Stimulated activated CD4-positive, alpha-beta T cell treated with anti-CD3 and anti-CD28 coated beads, Interleukin-2, amount 100 ng/mL, for 24 hours (primary cell): ENCODE measurements at regions not wholly inside any gene's neighbourhood (a gene's known extent, or its start where the extent isn't known, plus 50 kb on each side); places are given as distances from the start of the nearest gene placed in this dataset.
A peak's percentile ranks its signal among the peaks of the same experiment; 100 is the strongest.

ENCODE experiments used
- DNase-seq, 2 donors: peaks; one replicate each; pipeline ENCODE4 v3.0.0-alpha.2; 2020

- no peak for DNase-seq
Measured at GRCh38 chr12:132439333-132439904, 50.5 kb upstream of the FBRSL1 start.

GRCh38 chr12:132438726-132439125 lies 51.2 kb upstream of the FBRSL1 start:
- DNase-seq = no peak

DNA sequence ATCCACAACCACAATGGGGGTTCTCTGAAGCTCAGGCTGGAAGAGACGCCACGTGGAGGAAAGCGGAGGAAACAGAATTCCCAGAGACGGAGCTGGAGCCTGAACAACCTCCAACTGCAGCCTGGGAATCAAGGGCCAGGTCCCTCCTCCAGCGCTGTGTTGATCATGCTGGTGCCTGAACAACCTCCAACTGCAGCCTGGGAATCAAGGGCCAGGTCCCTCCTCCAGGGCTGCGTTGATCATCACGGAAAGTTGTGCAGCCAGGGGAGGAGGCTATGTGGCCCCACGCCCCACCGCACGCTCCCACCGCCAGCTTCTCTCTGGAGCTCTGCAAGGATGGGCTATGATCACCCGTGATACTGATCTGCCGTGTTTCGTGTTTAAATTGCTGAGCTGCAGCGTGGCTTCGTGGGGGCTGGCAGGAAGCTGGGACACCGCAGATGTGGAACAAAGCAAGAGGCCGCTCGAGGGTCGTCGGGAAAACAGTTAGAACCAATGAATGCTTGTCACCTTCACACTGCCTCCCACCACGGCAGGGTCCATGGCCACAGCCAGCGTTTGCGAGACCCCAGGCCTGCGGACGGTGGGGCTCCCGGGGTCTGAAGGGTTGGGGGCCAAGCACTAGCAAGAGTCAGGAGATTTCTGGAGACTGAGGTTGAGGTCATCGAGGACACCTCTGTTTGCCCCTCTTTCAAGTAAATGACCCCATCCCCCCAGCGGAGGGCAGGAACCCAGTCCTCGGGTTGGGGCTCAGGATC lies 51.8 kb upstream of the FBRSL1 start:
- DNase-seq = no peak

DNA sequence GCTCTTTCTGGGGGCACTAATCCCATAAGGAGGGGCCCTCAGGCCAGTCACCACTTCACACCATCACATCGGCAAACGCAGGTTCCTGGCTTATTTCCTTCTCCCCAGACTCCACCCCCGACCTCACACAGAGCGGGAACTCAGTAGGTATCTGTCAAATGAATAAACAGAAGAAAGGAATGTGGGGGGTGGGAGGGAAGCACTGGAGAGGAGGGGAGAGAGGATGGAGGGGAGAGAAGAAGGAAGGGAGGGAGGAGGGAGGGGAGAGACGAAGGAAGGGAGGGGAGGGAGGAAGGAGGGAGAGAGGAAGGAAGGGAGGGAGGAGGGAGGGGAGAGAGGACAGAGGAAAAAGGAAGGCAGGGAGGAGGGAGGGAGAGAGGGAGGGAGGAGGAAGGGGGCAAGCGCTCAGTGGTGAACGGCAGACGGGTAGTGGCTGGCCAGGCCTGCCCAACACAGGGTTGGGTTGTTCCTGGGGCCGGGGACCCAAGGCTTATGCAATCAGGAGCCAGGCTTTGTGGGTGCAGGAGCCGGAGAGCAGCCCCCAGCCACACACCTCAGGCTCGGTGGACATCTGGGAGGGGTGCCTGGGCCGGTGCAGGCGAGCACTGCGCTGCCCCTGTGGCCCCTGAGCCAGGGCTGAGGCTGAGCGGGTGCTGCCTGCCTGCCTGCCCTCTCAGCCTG lies 52.6 kb upstream of the FBRSL1 start:
- no peak for DNase-seq

GRCh38 chr12:132436791-132437251 lies 53.1 kb upstream of the FBRSL1 start:
- DNase-seq = no peak

GRCh38 chr12:132435486-132436187 lies 54.3 kb upstream of the FBRSL1 start:
- no peak for DNase-seq

- no peak for DNase-seq
Measured at GRCh38 chr12:132433641-132434395, 56.1 kb upstream of the FBRSL1 start.

DNA sequence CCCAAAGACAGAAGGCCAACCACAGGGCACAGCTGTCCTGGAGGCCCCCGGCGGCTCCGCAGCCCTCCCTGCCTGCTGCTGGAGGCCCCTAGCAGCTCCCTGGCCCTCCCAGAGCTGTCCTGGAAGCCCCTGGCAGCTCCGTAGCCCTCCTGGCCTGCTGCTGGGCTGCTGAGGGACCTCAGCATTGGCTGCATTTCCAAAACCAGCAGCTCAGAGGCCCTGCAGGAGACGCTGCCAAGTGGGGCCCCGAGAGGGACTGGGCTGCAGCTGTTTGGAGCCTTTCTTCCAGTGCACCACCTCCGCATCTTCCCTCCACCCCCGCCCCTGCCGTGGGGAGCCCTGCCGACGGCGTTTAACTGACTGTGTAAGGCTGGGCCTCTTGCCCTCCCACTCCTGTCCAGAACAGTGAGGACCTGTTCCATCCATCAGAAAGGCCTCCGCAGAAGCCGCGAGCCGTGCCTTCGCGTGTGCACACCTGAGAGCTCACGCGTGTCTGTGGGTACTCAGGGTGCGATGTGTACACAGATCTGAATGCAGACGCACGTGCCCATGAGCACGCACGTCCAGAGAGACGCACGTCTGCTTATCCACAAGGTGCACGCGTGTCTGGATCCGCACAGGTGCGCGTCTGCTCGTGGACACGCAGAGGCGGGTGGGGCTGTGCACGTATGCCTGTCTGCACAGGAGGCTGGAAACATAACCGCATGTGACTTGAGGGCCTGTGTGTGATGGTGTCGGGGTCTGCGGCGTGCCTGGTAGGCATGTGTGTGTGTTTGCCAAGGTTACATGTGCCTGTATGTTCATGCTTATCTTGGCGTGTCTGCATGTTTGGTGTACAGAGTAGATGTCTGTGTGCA lies 57.0 kb upstream of the FBRSL1 start:
- no peak for DNase-seq

DNA sequence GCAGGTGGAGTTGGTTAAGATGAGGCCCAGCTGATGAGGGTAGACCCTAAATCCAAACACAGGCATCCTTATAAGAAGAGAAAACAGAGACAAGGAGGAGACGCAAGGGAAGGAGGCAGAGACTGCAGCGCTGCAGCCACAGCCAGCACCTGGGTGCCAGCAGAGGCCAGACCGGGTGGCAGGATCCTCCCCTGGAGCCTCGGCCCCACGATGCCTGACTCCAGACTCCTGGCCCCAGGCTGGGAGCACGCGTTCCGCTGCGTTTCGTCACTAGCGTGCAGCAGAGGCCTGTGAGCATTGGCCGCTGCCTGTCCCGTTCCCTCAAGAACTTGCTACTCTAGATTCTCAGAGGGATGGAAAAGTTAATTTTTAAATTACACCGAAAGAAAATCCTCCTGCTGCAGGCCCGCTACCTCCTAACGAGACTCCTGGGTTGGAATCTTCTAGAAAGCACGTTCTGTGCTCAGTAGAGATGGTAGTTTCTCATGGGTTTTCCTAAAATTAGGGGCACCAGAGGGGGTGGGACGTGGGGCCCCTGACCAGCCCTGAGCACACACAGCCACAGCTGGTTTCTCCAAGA lies 57.7 kb upstream of the FBRSL1 start:
- DNase-seq = no peak

DNA sequence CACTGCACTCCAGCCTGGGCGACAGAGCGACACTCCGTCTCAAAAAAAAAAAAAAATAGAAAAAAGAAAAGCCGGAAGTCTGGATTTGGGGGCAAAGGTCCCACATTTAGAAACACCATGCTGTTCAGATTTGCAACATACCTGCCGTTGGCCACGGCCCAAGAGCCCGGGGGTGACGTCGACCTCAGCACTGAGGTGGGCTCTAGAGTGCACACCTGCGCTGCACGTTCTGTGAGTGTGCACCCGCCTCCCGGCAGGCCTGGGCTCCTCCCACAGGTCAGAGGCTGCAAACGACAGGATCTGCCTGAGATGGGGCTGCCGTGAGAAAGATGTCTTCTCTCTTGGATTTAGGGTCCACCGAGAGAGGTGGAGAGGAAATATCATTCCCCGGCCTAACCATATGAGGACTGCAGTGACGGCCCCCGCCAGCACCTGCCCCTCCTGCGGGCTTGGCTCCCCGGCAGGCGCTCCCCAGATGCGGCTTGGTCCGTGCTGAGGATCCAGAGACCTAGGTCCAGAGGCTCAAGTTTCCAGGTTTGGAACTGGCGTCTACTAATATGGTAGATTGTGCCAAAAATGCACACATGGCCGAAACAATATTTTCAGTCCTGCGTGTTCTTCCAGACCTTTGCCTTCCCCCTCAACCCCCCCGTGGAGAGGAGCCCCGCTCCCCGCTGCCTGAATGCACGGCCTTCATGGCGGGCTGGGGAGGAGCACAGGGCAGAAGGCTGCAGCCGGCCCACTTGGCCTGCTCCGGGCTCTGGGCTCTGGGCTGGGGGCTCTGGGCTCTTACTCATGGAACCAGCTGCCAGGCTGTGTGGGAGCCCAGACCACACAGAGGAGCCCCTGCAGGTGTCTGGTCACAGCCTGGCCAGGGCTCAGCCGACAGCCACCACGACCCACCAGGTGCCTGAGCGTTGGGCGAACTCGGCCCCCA lies 58.8 kb upstream of the FBRSL1 start:
- DNase-seq = no peak

DNA sequence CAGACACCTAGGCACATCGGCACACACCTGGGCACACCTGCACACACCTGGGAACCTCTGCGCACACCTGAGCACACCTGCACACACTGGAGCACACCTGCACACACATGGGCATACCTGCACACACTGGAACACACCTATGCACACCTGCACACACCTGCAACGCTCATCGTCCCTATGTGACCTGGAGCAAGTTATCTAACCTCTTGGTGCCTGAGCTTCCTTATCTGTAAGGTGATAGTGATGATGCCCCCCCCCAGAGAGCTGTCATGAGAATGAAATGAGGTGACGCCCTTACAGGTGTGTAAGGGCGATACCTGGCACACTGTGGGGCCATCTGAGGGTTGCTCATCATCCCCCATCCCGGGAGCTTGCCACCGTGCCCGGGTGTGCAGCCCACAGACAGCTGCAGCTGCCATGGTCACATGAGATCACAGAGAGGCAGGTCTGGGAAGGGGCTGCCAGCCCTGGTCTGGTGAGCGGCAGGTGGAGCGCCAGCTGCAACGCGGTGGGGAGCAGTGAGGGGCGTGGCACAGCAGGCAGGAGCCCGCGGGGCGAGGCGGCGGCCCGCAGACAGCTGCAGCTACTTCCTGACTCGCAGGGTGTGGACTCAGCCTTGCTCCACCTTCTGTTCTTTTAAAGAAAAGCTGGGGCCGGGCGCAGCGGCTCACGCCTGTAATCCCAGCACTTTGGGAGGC lies 59.9 kb upstream of the FBRSL1 start:
- DNase-seq = peak; percentile 45 to 51

DNA sequence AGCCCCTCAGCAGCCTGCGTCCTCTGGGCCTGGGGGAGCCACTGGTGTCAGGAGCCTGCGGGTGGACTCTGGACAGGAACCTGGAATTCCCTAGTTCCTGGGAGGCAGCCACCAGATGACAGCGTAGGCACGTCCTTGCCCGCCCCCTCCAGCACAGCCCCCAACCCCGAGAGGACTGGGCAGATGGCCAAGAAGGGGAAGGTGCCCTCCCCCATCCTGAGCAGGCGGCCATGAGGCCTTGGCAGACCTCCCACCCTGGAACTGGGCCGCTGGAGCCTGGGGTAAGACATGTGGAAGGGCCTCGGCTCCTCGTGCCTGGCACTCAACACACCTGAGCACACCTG lies 60.4 kb upstream of the FBRSL1 start:
- no peak for DNase-seq

DNA sequence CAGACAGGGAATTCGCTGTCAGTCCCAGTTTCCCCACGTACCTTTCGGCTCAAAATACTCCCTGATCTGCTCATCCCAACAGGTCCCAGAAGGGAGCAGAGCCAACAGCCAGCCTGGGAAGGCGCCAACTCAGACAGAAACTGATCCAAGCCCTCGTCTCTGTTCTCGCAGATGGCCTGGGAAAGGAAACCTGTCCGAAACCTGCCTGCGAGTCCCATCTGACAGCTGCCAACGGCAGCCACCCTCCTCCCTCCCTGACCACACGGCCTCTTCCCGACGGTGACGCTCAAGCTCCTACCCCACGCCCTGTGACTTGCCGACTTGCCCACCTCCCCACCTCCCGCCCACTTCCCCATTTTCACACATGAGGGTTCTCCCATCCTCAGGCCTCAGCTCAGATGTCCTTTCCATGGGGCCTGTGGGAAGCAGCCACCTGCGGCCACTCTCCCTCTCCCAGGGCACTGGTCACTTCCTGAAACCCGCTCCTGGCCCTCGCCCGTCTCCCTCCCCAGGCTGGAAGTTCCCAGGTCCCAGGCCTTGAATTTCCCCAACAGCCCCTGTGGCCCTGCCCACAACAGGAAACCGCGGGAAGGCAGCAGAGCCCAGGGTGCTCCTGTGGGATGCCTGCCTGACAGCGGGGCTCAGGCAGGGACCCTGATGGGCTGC lies 60.9 kb upstream of the FBRSL1 start:
- DNase-seq = no peak

GRCh38 chr12:132427999-132428935 lies 61.7 kb upstream of the FBRSL1 start:
- DNase-seq = no peak

- no peak for DNase-seq
Measured at GRCh38 chr12:132427174-132427768, 62.7 kb upstream of the FBRSL1 start.

- no peak for DNase-seq
Measured at GRCh38 chr12:132426349-132427173, 63.4 kb upstream of the FBRSL1 start.

DNA sequence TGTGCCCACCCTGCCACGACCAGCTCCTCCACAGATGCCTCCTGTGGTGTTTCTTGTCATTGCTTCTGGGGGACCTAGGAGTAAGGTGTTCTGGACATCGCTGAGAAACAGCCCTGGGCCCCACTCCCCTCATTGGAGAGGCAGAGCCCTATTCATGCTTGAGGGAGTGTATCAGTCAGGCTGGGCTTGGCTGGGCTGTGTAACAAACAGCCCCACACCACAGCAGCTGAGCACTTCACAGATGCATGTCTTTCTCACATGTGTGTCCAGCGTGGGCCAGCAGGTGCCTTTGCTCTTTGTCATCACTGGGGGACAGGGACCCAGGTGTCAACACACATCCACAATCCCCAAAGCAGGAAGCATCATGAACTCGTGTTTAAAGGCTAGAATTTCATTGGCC lies 65.1 kb upstream of the FBRSL1 start:
- no peak for DNase-seq
